PC-9 (cell line): ENCODE measurements at regions not wholly inside any gene's neighbourhood (a gene's known extent, or its start where the extent isn't known, plus 50 kb on each side); places are given as distances from the start of the nearest gene placed in this dataset.

ENCODE experiments used
- BruUV-seq: library from RNA; stranded (reverse); fragments of 400-500 nt; replicated peaks from 2 replicates; lab custom pipeline; 2021; lab: Mats Ljungman, UMichigan
- CTCF ChIA-PET: fragments of 300-600 bp; sonication (Branson Sonifier 250); formaldehyde crosslinking; loops from one replicate; lab custom pipeline; 2022; ENCODE audit warnings: antibody characterized with exemption; lab: Charles Lee
- POLR2A ChIA-PET: fragments of 300-600 bp; sonication (Branson Sonifier 250); formaldehyde crosslinking; loops from one replicate; lab custom pipeline; 2022; ENCODE audit warnings: antibody characterized with exemption; ENCODE audit not compliant: unreplicated experiment; lab: Charles Lee
- DNase-seq, 2 experiments: peaks; one replicate each; pipeline versions ENCODE4 v3.0.0 to v3.0.0-alpha.2; 2015 to 2022; ENCODE audit warnings: mixed read lengths in 1 of 2
- H2AFZ ChIP-seq: fragments of 200-600 bp; sonication (generic); 2 replicates; pipeline ENCODE4 v1.8.1; 2017; ENCODE audit warnings: antibody characterized with exemption
- H3F3A ChIP-seq: fragments of 200-600 bp; sonication (generic); 2 replicates; pipeline ENCODE4 v1.8.1; 2017; ENCODE audit warnings: antibody characterized with exemption, mild to moderate bottlenecking, low read depth; ENCODE audit not compliant: insufficient read depth
- H3K27ac ChIP-seq: fragments of 200-600 bp; sonication (generic); 2 replicates; pipeline ENCODE4 v1.6.1; 2016; ENCODE audit warnings: mixed run types
- H3K27me3 ChIP-seq: fragments of 200-600 bp; sonication (generic); 2 replicates; pipeline ENCODE4 v1.6.1; 2016; ENCODE audit warnings: low read depth, mixed run types; ENCODE audit not compliant: insufficient read depth
- H3K36me3 ChIP-seq: fragments of 200-600 bp; sonication (generic); 2 replicates; pipeline ENCODE4 v1.6.1; 2016; ENCODE audit warnings: low read depth, mixed run types
- H3K4me1 ChIP-seq: fragments of 200-600 bp; sonication (generic); replicated peaks from 2 replicates; pipeline ENCODE4 v1.6.1; 2016; ENCODE audit warnings: mixed run types; ENCODE audit not compliant: insufficient read depth
- H3K4me2 ChIP-seq: fragments of 200-600 bp; sonication (generic); 2 replicates; pipeline ENCODE4 v1.6.1; 2017; ENCODE audit warnings: mixed run types
- H3K4me3 ChIP-seq: fragments of 200-600 bp; sonication (generic); 2 replicates; pipeline ENCODE4 v1.6.1; 2016; ENCODE audit warnings: mixed run types
- H3K79me2 ChIP-seq: fragments of 200-600 bp; sonication (generic); 2 replicates; pipeline ENCODE4 v1.6.1; 2017; ENCODE audit warnings: low read depth, mixed run types
- H3K9me2 ChIP-seq: fragments of 200-600 bp; sonication (generic); 2 replicates; pipeline ENCODE4 v1.8.1; 2017; ENCODE audit warnings: mild to moderate bottlenecking; ENCODE audit not compliant: insufficient read depth
- H3K9me3 ChIP-seq: fragments of 200-600 bp; sonication (generic); 2 replicates; pipeline ENCODE4 v1.8.1; 2016; ENCODE audit warnings: low read depth; ENCODE audit not compliant: insufficient read depth
- H4K20me1 ChIP-seq: fragments of 200-600 bp; sonication (generic); 2 replicates; pipeline ENCODE4 v1.8.1; 2017; ENCODE audit not compliant: insufficient read depth
- CTCF ChIP-seq: fragments of 200-600 bp; sonication (generic); conservative IDR thresholded peaks from 2 replicates; pipeline ENCODE4 v1.6.1; 2017; ENCODE audit warnings: mixed run types, antibody characterized with exemption, mild to moderate bottlenecking, moderate library complexity
- EZH2 ChIP-seq: fragments of 200-600 bp; sonication (generic); IDR thresholded peaks from 2 replicates; pipeline ENCODE4 v1.8.0; 2017; ENCODE audit warnings: antibody characterized with exemption, low read depth
- intact Hi-C: fragments of 100-400 bp; cut with micrococcal nuclease; formaldehyde crosslinking; loops from one replicate; pipeline ENCODE4 v1.10.0; 2022; ENCODE audit not compliant: unreplicated experiment

GRCh38 chr7:19377611-19378344 lies 232.6 kb upstream of the FERD3L start:
- Histone ChIP-seq H3F3A (no peaks in the 10 kb centered on the region), H3K36me3 (no peaks in the 10 kb centered on the region), H3K9me2 (no peaks in the 10 kb centered on the region), H3K27ac (no peak overlapping the region), H3K4me2 (no peak overlapping the region), H3K9me3 (no peaks in the 10 kb centered on the region; the same call in 1 of the 2 replicates), H3K4me3 (no peak overlapping the region), H3K4me1 (no peaks in the 10 kb centered on the region), H3K79me2 (no peaks in the 10 kb centered on the region), H3K27me3 (no peaks in the 10 kb centered on the region), H2AFZ (peak overlapping the region; percentile 5; the same call in 1 of the 2 replicates), H4K20me1 (no peaks in the 10 kb centered on the region)
- TF ChIP-seq CTCF = no peak
- no peak for TF ChIP-seq EZH2
- ChIA-PET POLR2A (no interaction called here), CTCF (no interaction called here)
- BruUV-seq = no TSS peak
- DNase-seq = no peak
- intact Hi-C loops = no loop called here

GRCh38 chr7:19376538-19376937 lies 231.3 kb upstream of the FERD3L start:
- Histone ChIP-seq H3K4me1 (no peaks in the 10 kb centered on the region), H3K27me3 (no peaks in the 10 kb centered on the region), H3K9me2 (no peaks in the 10 kb centered on the region), H3K4me3 (no peak overlapping the region), H3K36me3 (no peaks in the 10 kb centered on the region), H4K20me1 (no peaks in the 10 kb centered on the region), H3K27ac (no peak overlapping the region), H3K9me3 (no peaks in the 10 kb centered on the region; the same call in 1 of the 2 replicates), H3K79me2 (no peaks in the 10 kb centered on the region), H3K4me2 (no peak overlapping the region), H3F3A (no peaks in the 10 kb centered on the region), H2AFZ (no peak overlapping the region)
- no peak for DNase-seq
- BruUV-seq = no TSS peak
- intact Hi-C loops = no loop called here
- ChIA-PET CTCF (no interaction called here), POLR2A (no interaction called here)
- TF ChIP-seq EZH2 (no peak), CTCF (no peak)

GRCh38 chr7:19375976-19376375 lies 230.8 kb upstream of the FERD3L start:
- ChIA-PET CTCF (no interaction called here), POLR2A (no interaction called here)
- no peak overlapping the region for H2AFZ ChIP-seq
- no peak for DNase-seq
- no peaks in the 10 kb centered on the region for H3K9me2 ChIP-seq
- BruUV-seq = no TSS peak
- no peak for TF ChIP-seq CTCF
- no peak for TF ChIP-seq EZH2
- no peaks in the 10 kb centered on the region for H3K79me2 ChIP-seq
- H3F3A ChIP-seq = no peaks in the 10 kb centered on the region
- H3K27ac ChIP-seq = no peak overlapping the region
- no peaks in the 10 kb centered on the region for H3K27me3 ChIP-seq
- no peaks in the 10 kb centered on the region; the same call in 1 of the 2 replicates for H3K9me3 ChIP-seq
- no peaks in the 10 kb centered on the region for H3K4me1 ChIP-seq
- no peak overlapping the region for H3K4me2 ChIP-seq
- H4K20me1 ChIP-seq = no peaks in the 10 kb centered on the region
- no peaks in the 10 kb centered on the region for H3K36me3 ChIP-seq
- no peak overlapping the region for H3K4me3 ChIP-seq
- intact Hi-C loops = no loop called here
